ENCODE measurements at regions not wholly inside any gene's neighbourhood (a gene's known extent, or its start where the extent isn't known, plus 50 kb on each side); places are given as distances from the start of the nearest gene placed in this dataset.

GRCh38 chr12:67927815-67928214 lies 61.4 kb upstream of the IFNG-AS1 start:
- TF ChIP-seq GATA3 (IDR thresholded peaks at IDR 0.05; ENCODE audit: low read depth, low read length) (no peak), GATA2 (IDR thresholded peaks at IDR 0.05; ENCODE audit: low read depth, low read length) (no peak)

Data from SH-SY5Y (cell line).